GM10248 (cell line): ENCODE measurements at regions not wholly inside any gene's neighbourhood (a gene's known extent, or its start where the extent isn't known, plus 50 kb on each side); places are given as distances from the start of the nearest gene placed in this dataset.

Source experiments
- CTCF ChIA-PET: fragments of 300-600 bp; sonication (Branson Sonifier 250); formaldehyde crosslinking; extraction: SDS; loops from one replicate; lab custom pipeline; 2021; ENCODE audit warnings: antibody characterized with exemption; lab: Yijun Ruan, JAX
- POLR2A ChIA-PET: fragments of 350-650 bp; sonication (Branson Sonifier 250); formaldehyde crosslinking; extraction: SDS; loops from one replicate; lab custom pipeline; 2020; ENCODE audit warnings: antibody characterized with exemption; lab: Yijun Ruan, JAX
- DNase-seq: peaks from one replicate; pipeline ENCODE4 v3.0.0; 2012; ENCODE audit errors: extremely low spot score
- TF ChIP-seq, protein P1 (sequence below): IDR thresholded peaks from 2 replicates; pipeline ENCODE4 v1.5.1; 2012; ENCODE audit warnings: mild to moderate bottlenecking, low read depth; ENCODE audit errors: extremely low read depth, missing control alignments, control extremely low read depth

- CTCF ChIA-PET: no interaction called here
- POLR2A ChIA-PET: no interaction called here
- TF ChIP-seq, protein P1, sequence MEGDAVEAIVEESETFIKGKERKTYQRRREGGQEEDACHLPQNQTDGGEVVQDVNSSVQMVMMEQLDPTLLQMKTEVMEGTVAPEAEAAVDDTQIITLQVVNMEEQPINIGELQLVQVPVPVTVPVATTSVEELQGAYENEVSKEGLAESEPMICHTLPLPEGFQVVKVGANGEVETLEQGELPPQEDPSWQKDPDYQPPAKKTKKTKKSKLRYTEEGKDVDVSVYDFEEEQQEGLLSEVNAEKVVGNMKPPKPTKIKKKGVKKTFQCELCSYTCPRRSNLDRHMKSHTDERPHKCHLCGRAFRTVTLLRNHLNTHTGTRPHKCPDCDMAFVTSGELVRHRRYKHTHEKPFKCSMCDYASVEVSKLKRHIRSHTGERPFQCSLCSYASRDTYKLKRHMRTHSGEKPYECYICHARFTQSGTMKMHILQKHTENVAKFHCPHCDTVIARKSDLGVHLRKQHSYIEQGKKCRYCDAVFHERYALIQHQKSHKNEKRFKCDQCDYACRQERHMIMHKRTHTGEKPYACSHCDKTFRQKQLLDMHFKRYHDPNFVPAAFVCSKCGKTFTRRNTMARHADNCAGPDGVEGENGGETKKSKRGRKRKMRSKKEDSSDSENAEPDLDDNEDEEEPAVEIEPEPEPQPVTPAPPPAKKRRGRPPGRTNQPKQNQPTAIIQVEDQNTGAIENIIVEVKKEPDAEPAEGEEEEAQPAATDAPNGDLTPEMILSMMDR: no peak
- no peak for DNase-seq
These were observed 971.9 kb downstream of the DCDC2C start for GRCh38 chr2:4675295-4675694.

- DNase-seq: no peak
- ChIA-PET CTCF (no interaction called here), POLR2A (no interaction called here)
- TF ChIP-seq, protein P1: no peak
These were observed 975.6 kb downstream of the DCDC2C start for GRCh38 chr2:4678927-4679326.

GRCh38 chr2:4679391-4679790 lies 976.0 kb downstream of the DCDC2C start:
- POLR2A ChIA-PET: no interaction called here

DNA sequence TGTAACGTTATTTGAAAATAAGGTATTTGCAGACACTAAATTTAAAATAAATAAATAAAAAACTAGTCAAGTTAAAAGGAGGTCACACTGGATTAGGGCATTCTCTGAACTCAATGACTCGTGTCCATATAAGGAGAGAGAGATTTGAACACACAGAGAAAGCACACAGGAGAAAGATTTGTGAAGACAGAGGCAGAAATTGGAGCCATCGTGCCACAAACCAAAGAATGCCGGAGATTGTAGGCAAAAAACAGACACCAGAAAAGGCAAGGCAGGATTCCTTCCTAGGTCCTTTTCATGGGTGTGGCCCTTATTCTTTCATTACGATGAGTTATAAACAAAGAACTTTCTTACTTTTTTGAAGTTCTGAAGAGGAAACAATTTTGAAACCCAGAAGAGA lies 981.5 kb downstream of the DCDC2C start:
- POLR2A ChIA-PET: no interaction called here

More at GRCh38 chr2:4679391-4679790, 976.0 kb downstream of the DCDC2C start:
- CTCF ChIA-PET: no interaction called here
- TF ChIP-seq, protein P1: no peak
- DNase-seq: no peak

GRCh38 chr2:4690913-4691312 lies 987.5 kb downstream of the DCDC2C start:
- POLR2A ChIA-PET: no interaction called here

More for the DNA sequence above, 981.5 kb downstream of the DCDC2C start:
- no peak for DNase-seq
- TF ChIP-seq, protein P1: no peak
- CTCF ChIA-PET: interaction anchor here (1.1 to 1.5 kb wide), 2 partner anchors 12 to 13 kb away, joined by 3 read pairs; no protein-coding TSS in a partner anchor

DNA sequence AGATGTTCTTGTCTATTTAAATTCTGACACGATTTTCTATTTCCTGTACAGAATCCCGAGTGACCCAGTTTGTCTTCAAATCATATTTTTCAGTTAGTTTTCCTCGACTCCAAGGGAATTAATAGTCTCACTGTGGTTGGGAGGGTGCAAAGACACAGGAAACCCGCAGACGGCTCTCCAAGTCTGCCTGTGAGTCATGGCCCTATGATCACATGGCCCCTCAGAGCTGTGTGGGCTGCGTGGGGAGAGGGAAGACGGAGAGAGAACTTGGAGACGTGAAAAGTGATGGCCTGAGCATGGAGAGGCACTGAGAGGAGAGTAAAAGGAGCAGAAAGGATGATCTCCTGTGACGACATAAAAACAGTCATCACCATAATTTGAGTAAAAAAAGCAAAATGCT lies 989.9 kb downstream of the DCDC2C start:
- DNase-seq: no peak
- ChIA-PET POLR2A (no interaction called here), CTCF (interaction anchor here (0.9 kb wide), 1 partner anchor 8 kb away, joined by 4 read pairs; no protein-coding TSS in a partner anchor)
- TF ChIP-seq, protein P1: no peak

More at GRCh38 chr2:4690913-4691312, 987.5 kb downstream of the DCDC2C start:
- CTCF ChIA-PET: interaction anchor here (1.0 kb wide), 1 partner anchor 16 kb away, joined by 3 read pairs; no protein-coding TSS in a partner anchor
- DNase-seq: no peak
- TF ChIP-seq, protein P1: no peak

GRCh38 chr2:4695281-4695861 lies 992.0 kb downstream of the DCDC2C start:
- ChIA-PET CTCF (no interaction called here), POLR2A (no interaction called here)
- TF ChIP-seq, protein P1: no peak
- no peak for DNase-seq
